SK-N-SH treated with all-trans-retinoic acid at 6 μM for 48 hours (cell line): ENCODE measurements at regions not wholly inside any gene's neighbourhood (a gene's known extent, or its start where the extent isn't known, plus 50 kb on each side); places are given as distances from the start of the nearest gene placed in this dataset.

Source experiments
- ATAC-seq: fragments of 200-7000 bp; cut with Tn5 transposase; 3 replicates; pipeline ENCODE4 v1.9.1; 2020; ENCODE audit warnings: mild to moderate bottlenecking, moderate library complexity
- ARNTL ChIP-seq: fragments of 450-650 bp; formaldehyde crosslinking; IDR thresholded peaks from 2 replicates; pipeline ENCODE4 v1.5.0; 2020; ENCODE audit warnings: low read depth, mild to moderate bottlenecking, moderate library complexity, borderline replicate concordance
- BACH2 ChIP-seq: fragments of 250-450 bp; sonication (Bioruptor Pico); IDR thresholded peaks from 2 replicates; pipeline ENCODE4 v1.9.0; 2021; ENCODE audit warnings: mild to moderate bottlenecking, borderline replicate concordance
- CSDC2 ChIP-seq: fragments of 250-450 bp; sonication (Bioruptor Pico); IDR thresholded peaks from 2 replicates; pipeline ENCODE4 v1.5.0; 2020; ENCODE audit warnings: mild to moderate bottlenecking, moderate library complexity
- ESRRG ChIP-seq: fragments of 250-450 bp; sonication (Bioruptor Pico); IDR thresholded peaks from 2 replicates; pipeline ENCODE4 v1.6.1; 2021; ENCODE audit warnings: mild to moderate bottlenecking
- GLIS3 ChIP-seq: fragments of 250-450 bp; sonication (Bioruptor Pico); IDR thresholded peaks from 2 replicates; pipeline ENCODE4 v1.5.0; 2020; ENCODE audit warnings: mild to moderate bottlenecking, moderate library complexity
- ISL1 ChIP-seq: fragments of 250-450 bp; sonication (Bioruptor Pico); IDR thresholded peaks from 2 replicates; pipeline ENCODE4 v2.1.2; 2022; ENCODE audit warnings: mild to moderate bottlenecking, moderate library complexity
- OSR1 ChIP-seq: fragments of 250-450 bp; sonication (Bioruptor Pico); IDR thresholded peaks from 2 replicates; pipeline ENCODE4 v1.8.0; 2022; ENCODE audit warnings: moderate library complexity, mild to moderate bottlenecking, inconsistent platforms
- PATZ1 ChIP-seq: fragments of 250-450 bp; sonication (Bioruptor Pico); IDR thresholded peaks from 2 replicates; pipeline ENCODE4 v1.8.0; 2020; ENCODE audit warnings: mild to moderate bottlenecking, moderate library complexity, borderline replicate concordance
- PPARA ChIP-seq: fragments of 250-450 bp; sonication (Bioruptor Pico); IDR thresholded peaks from 2 replicates; pipeline ENCODE4 v1.5.0; 2020; ENCODE audit warnings: mild to moderate bottlenecking, borderline replicate concordance
- RARB ChIP-seq: fragments of 250-450 bp; sonication (Bioruptor Pico); IDR thresholded peaks from 2 replicates; pipeline ENCODE4 v1.8.0; 2021; ENCODE audit warnings: mild to moderate bottlenecking, moderate library complexity
- ZC3H10 ChIP-seq: fragments of 250-450 bp; sonication (Bioruptor Pico); IDR thresholded peaks from 2 replicates; pipeline ENCODE4 v1.5.1; 2021; ENCODE audit warnings: mild to moderate bottlenecking, moderate library complexity
- ZFP3 ChIP-seq: fragments of 250-450 bp; sonication (Bioruptor Pico); IDR thresholded peaks from 2 replicates; pipeline ENCODE4 v1.5.0; 2020; ENCODE audit warnings: mild to moderate bottlenecking, moderate library complexity
- ZNF565 ChIP-seq: fragments of 450-650 bp; formaldehyde crosslinking; conservative IDR thresholded peaks from 2 replicates; pipeline ENCODE4 v1.5.0; 2020; ENCODE audit warnings: low read depth, mild to moderate bottlenecking, moderate library complexity
- ZNF70 ChIP-seq: fragments of 450-650 bp; formaldehyde crosslinking; IDR thresholded peaks from 2 replicates; pipeline ENCODE4 v1.5.0; 2020; ENCODE audit warnings: mild to moderate bottlenecking, moderate library complexity
- TF ChIP-seq, protein P1 (sequence below): fragments of 250-450 bp; sonication (Bioruptor Pico); IDR thresholded peaks from 2 replicates; pipeline ENCODE4 v1.5.1; 2021; ENCODE audit warnings: mild to moderate bottlenecking, moderate library complexity
- TF ChIP-seq, protein P2 (sequence below): fragments of 250-450 bp; sonication (Bioruptor Pico); IDR thresholded peaks from 2 replicates; pipeline ENCODE4 v1.8.0; 2021; ENCODE audit warnings: low read depth, mild to moderate bottlenecking, moderate library complexity, borderline replicate concordance
- TF ChIP-seq, protein P3 (sequence below): fragments of 250-450 bp; sonication (Bioruptor Pico); IDR thresholded peaks from 2 replicates; pipeline ENCODE4 v1.5.0; 2020; ENCODE audit warnings: mild to moderate bottlenecking, moderate library complexity
- TF ChIP-seq, protein P4 (sequence below): fragments of 250-450 bp; sonication (Bioruptor Pico); IDR thresholded peaks from 2 replicates; pipeline ENCODE4 v1.5.1; 2020; ENCODE audit warnings: low read depth, mild to moderate bottlenecking, moderate library complexity

DNA sequence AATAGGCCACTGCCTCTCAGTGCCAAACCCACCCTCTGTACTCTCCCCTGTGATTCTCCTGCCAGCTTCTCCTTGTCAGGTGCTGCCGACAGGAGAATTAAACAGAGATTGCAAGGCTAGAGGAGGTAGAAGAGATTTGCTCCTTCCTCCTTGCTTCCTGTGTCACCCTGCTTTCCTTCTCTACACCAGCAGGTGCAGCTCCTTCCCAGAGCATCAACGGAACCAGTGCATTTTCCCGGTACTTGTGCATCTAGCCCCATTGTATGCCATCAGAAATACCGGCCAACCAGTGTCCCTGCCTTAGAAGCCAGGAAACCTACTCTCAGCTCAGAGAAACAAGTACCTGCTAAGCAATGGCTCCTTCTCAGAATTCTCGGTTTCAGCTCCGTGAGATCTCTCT, 253.2 kb downstream of the SUCLA2 start (continued):
- TF ChIP-seq ZFP3 (CRISPR knock-in tag) (no peak), OSR1 (CRISPR knock-in tag) (no peak)

- ATAC-seq = no peak
- TF ChIP-seq GLIS3 (CRISPR knock-in tag) = no peak
- TF ChIP-seq ZFP3 (CRISPR knock-in tag) = no peak
- no peak for TF ChIP-seq ISL1 (CRISPR knock-in tag)
- no peak for TF ChIP-seq OSR1 (CRISPR knock-in tag)
- no peak for TF ChIP-seq ESRRG (CRISPR knock-in tag)
- TF ChIP-seq ZNF565 = no peak
- TF ChIP-seq, protein P1, sequence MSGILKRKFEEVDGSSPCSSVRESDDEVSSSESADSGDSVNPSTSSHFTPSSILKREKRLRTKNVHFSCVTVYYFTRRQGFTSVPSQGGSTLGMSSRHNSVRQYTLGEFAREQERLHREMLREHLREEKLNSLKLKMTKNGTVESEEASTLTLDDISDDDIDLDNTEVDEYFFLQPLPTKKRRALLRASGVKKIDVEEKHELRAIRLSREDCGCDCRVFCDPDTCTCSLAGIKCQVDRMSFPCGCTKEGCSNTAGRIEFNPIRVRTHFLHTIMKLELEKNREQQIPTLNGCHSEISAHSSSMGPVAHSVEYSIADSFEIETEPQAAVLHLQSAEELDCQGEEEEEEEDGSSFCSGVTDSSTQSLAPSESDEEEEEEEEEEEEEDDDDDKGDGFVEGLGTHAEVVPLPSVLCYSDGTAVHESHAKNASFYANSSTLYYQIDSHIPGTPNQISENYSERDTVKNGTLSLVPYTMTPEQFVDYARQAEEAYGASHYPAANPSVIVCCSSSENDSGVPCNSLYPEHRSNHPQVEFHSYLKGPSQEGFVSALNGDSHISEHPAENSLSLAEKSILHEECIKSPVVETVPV (CRISPR knock-in tag) = no peak
- TF ChIP-seq ARNTL (CRISPR knock-in tag) = no peak
- no peak for TF ChIP-seq PPARA (CRISPR knock-in tag)
- no peak for TF ChIP-seq ZC3H10
- TF ChIP-seq, protein P2, sequence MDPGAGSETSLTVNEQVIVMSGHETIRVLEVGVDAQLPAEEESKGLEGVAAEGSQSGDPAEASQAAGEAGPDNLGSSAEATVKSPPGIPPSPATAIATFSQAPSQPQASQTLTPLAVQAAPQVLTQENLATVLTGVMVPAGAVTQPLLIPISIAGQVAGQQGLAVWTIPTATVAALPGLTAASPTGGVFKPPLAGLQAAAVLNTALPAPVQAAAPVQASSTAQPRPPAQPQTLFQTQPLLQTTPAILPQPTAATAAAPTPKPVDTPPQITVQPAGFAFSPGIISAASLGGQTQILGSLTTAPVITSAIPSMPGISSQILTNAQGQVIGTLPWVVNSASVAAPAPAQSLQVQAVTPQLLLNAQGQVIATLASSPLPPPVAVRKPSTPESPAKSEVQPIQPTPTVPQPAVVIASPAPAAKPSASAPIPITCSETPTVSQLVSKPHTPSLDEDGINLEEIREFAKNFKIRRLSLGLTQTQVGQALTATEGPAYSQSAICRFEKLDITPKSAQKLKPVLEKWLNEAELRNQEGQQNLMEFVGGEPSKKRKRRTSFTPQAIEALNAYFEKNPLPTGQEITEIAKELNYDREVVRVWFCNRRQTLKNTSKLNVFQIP (CRISPR knock-in tag) = no peak
- TF ChIP-seq, all 23 proteins: peak for 0
These were observed 274.7 kb downstream of the SUCLA2 start for GRCh38 chr13:47726394-47726793.

GRCh38 chr13:47723898-47724297, 277.2 kb downstream of the SUCLA2 start:
- TF ChIP-seq CSDC2 (no peak), BACH2 (CRISPR knock-in tag) (no peak)
- TF ChIP-seq, protein P3, sequence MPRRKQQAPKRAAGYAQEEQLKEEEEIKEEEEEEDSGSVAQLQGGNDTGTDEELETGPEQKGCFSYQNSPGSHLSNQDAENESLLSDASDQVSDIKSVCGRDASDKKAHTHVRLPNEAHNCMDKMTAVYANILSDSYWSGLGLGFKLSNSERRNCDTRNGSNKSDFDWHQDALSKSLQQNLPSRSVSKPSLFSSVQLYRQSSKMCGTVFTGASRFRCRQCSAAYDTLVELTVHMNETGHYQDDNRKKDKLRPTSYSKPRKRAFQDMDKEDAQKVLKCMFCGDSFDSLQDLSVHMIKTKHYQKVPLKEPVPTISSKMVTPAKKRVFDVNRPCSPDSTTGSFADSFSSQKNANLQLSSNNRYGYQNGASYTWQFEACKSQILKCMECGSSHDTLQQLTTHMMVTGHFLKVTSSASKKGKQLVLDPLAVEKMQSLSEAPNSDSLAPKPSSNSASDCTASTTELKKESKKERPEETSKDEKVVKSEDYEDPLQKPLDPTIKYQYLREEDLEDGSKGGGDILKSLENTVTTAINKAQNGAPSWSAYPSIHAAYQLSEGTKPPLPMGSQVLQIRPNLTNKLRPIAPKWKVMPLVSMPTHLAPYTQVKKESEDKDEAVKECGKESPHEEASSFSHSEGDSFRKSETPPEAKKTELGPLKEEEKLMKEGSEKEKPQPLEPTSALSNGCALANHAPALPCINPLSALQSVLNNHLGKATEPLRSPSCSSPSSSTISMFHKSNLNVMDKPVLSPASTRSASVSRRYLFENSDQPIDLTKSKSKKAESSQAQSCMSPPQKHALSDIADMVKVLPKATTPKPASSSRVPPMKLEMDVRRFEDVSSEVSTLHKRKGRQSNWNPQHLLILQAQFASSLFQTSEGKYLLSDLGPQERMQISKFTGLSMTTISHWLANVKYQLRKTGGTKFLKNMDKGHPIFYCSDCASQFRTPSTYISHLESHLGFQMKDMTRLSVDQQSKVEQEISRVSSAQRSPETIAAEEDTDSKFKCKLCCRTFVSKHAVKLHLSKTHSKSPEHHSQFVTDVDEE (CRISPR knock-in tag) = no peak

DNA sequence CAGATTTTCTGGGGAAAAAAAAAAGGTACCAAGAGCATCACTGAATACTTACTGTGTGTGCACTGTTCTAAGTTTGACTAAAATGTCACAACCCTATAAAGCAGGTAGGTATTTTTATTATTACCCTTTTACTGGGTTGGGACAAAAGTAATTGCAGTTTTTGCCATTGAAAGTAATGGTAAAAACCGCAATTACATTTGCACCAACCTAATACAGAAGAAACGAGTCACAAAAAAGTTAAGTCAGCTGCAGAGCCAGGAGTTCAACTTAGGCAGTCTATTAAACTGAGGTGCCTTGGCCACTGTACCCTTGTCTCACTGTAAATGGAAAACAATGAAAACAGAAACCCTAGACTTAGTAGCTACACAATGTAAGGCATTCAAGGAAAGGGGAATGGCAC, 281.9 kb downstream of the SUCLA2 start:
- no peak for TF ChIP-seq PATZ1
- no peak for ATAC-seq

More at GRCh38 chr13:47723898-47724297, 277.2 kb downstream of the SUCLA2 start:
- ATAC-seq = no peak

DNA sequence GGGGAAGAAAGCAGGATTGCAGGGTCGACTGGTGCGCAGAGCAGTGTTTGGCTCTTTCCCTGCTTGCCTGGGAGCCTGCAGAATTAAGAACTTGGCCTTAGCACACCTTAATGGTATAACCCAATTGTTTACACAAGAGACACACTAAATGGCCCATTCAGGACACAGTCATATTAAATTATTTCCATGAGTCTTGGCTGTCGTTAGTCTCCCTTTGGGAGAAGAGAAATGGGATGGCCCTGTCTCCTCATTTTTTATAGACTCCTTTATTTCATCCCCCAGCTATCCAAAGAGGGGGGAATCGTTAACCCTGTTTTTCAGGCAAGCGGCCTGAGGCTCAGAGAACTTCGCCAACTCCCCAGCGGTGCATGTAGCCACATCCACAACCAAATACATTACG, 282.5 kb downstream of the SUCLA2 start:
- no peak for ATAC-seq
- TF ChIP-seq, protein P1 (CRISPR knock-in tag) = no peak
- TF ChIP-seq, protein P3 (CRISPR knock-in tag) = no peak
- no peak for TF ChIP-seq ZNF70 (CRISPR knock-in tag)
- TF ChIP-seq, protein P4, sequence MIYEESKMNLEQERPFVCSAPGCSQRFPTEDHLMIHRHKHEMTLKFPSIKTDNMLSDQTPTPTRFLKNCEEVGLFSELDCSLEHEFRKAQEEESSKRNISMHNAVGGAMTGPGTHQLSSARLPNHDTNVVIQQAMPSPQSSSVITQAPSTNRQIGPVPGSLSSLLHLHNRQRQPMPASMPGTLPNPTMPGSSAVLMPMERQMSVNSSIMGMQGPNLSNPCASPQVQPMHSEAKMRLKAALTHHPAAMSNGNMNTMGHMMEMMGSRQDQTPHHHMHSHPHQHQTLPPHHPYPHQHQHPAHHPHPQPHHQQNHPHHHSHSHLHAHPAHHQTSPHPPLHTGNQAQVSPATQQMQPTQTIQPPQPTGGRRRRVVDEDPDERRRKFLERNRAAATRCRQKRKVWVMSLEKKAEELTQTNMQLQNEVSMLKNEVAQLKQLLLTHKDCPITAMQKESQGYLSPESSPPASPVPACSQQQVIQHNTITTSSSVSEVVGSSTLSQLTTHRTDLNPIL (CRISPR knock-in tag) = no peak
- TF ChIP-seq OSR1 (CRISPR knock-in tag) = no peak
- no peak for TF ChIP-seq PPARA (CRISPR knock-in tag)
- TF ChIP-seq ZC3H10 = no peak
- TF ChIP-seq RARB (CRISPR knock-in tag) = no peak
- TF ChIP-seq, protein P2 (CRISPR knock-in tag) = no peak
